ENCODE measurements at regions not wholly inside any gene's neighbourhood (a gene's known extent, or its start where the extent isn't known, plus 50 kb on each side); places are given as distances from the start of the nearest gene placed in this dataset.

GRCh38 chr1:30339866-30340265, 383.5 kb downstream of the MATN1 start:
- H3K27me3 Mint-ChIP-seq: peaks cover 10% of the 10 kb centered on the region
- no peaks in the 10 kb centered on the region for H3K4me1 Mint-ChIP-seq (ENCODE audit: low read depth)
- no peak overlapping the region for H3K27ac Mint-ChIP-seq
- no peak overlapping the region for H3K4me3 Mint-ChIP-seq (ENCODE audit: low read depth)
- no peaks in the 10 kb centered on the region for H3K36me3 Mint-ChIP-seq (ENCODE audit: insufficient read depth)
- H3K9me3 Mint-ChIP-seq (ENCODE audit: low read depth): no peaks in the 10 kb centered on the region
- TF ChIP-seq, protein P1, sequence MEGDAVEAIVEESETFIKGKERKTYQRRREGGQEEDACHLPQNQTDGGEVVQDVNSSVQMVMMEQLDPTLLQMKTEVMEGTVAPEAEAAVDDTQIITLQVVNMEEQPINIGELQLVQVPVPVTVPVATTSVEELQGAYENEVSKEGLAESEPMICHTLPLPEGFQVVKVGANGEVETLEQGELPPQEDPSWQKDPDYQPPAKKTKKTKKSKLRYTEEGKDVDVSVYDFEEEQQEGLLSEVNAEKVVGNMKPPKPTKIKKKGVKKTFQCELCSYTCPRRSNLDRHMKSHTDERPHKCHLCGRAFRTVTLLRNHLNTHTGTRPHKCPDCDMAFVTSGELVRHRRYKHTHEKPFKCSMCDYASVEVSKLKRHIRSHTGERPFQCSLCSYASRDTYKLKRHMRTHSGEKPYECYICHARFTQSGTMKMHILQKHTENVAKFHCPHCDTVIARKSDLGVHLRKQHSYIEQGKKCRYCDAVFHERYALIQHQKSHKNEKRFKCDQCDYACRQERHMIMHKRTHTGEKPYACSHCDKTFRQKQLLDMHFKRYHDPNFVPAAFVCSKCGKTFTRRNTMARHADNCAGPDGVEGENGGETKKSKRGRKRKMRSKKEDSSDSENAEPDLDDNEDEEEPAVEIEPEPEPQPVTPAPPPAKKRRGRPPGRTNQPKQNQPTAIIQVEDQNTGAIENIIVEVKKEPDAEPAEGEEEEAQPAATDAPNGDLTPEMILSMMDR (IDR thresholded peaks at IDR 0.05; ENCODE audit: unreplicated experiment): no peak
- DNase-seq (ENCODE audit: low spot score, unreplicated experiment): no peak

- Mint-ChIP-seq H3K9me3 (ENCODE audit: low read depth) (no peaks in the 10 kb centered on the region), H3K4me1 (ENCODE audit: low read depth) (no peaks in the 10 kb centered on the region)
- TF ChIP-seq, protein P1 (IDR thresholded peaks at IDR 0.05; ENCODE audit: unreplicated experiment): no peak
Observed at GRCh38 chr1:30338765-30339164, 384.6 kb downstream of the MATN1 start.

DNA sequence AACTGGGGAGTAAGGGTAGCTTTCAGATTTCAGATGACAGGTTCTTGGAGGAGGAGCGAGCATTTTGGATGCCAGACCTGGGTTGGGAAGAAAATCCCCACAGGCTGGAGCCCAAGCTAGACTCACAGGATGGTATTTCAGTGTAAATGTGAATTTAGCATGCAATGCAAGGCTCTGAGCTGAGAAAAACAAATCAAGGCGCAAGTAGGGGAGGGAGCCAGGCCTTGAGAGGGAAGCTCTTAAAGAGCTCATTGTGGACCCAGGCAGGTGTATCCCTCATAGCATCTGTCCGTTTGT, 386.1 kb downstream of the MATN1 start:
- DNase-seq (ENCODE audit: low spot score, unreplicated experiment): no peak
- Mint-ChIP-seq H3K4me1 (ENCODE audit: low read depth) (no peaks in the 10 kb centered on the region), H3K4me3 (ENCODE audit: low read depth) (no peak overlapping the region), H3K9me3 (ENCODE audit: low read depth) (no peaks in the 10 kb centered on the region), H3K36me3 (ENCODE audit: insufficient read depth) (no peaks in the 10 kb centered on the region), H3K27ac (no peak overlapping the region), H3K27me3 (peaks cover 5% of the 10 kb centered on the region)
- TF ChIP-seq, protein P1 (IDR thresholded peaks at IDR 0.05; ENCODE audit: unreplicated experiment): no peak

More at GRCh38 chr1:30338765-30339164, 384.6 kb downstream of the MATN1 start:
- peaks cover 10% of the 10 kb centered on the region for H3K27me3 Mint-ChIP-seq
- no peak for DNase-seq (ENCODE audit: low spot score, unreplicated experiment)
- H3K4me3 Mint-ChIP-seq (ENCODE audit: low read depth): no peak overlapping the region
- H3K36me3 Mint-ChIP-seq (ENCODE audit: insufficient read depth): no peaks in the 10 kb centered on the region
- H3K27ac Mint-ChIP-seq: no peak overlapping the region

DNA sequence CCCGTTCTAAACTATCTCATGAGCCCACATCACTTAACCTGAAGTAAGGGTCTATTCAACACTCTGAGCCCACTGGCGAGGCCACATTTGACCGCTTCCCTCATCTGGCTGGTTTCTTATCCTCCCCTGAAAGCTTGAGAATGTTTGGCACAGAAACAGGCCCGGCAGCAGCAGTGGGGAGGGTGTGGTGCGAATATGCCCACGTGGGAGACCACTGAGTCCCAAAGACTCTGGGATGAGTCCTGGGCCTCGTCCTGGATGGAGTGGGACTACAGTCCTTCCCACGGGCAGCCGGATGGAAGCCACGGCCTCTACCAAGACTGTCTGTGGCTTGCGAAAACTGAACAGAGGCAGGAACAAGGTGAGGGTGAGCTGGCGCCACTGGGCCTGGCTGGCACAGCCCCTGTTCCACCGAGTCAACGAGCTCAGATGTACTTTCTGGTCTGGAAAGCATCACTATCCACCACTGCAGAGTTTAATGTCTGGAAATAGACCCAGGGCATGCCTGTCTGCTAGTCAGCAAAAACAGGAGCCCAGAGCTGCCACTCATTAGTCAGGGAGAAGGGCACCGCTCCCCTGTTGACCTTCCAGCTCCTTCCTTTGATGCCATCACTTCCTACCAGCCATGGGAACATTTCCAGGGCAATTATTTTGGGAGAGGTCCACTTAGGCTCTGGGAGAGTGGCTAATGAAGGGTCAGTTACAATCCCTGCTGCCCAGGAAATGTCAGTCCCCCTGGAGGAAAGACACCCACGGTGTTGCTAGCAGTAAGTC, 386.6 kb downstream of the MATN1 start:
- Mint-ChIP-seq H3K27me3 (peaks cover 5% of the 10 kb centered on the region), H3K27ac (no peak overlapping the region), H3K4me1 (ENCODE audit: low read depth) (no peaks in the 10 kb centered on the region), H3K9me3 (ENCODE audit: low read depth) (no peaks in the 10 kb centered on the region), H3K4me3 (ENCODE audit: low read depth) (no peak overlapping the region), H3K36me3 (ENCODE audit: insufficient read depth) (no peaks in the 10 kb centered on the region)
- TF ChIP-seq, protein P1 (IDR thresholded peaks at IDR 0.05; ENCODE audit: unreplicated experiment): no peak
- DNase-seq (ENCODE audit: low spot score, unreplicated experiment): no peak

GRCh38 chr1:30335997-30336390, 387.4 kb downstream of the MATN1 start:
- no peak overlapping the region for H3K27ac Mint-ChIP-seq
- H3K4me1 Mint-ChIP-seq (ENCODE audit: low read depth): no peaks in the 10 kb centered on the region
- peaks cover 5% of the 10 kb centered on the region for H3K27me3 Mint-ChIP-seq
- TF ChIP-seq, protein P1 (IDR thresholded peaks at IDR 0.05; ENCODE audit: unreplicated experiment): no peak
- H3K4me3 Mint-ChIP-seq (ENCODE audit: low read depth): no peak overlapping the region
- no peaks in the 10 kb centered on the region for H3K36me3 Mint-ChIP-seq (ENCODE audit: insufficient read depth)
- no peak for DNase-seq (ENCODE audit: low spot score, unreplicated experiment)
- H3K9me3 Mint-ChIP-seq (ENCODE audit: low read depth): no peaks in the 10 kb centered on the region

Measured in progenitor cell of endocrine pancreas (in vitro differentiated cells).